Activated naive CD8-positive, alpha-beta T cell treated with anti-CD3 and anti-CD28 coated beads for 36 hours (primary cell): ENCODE measurements at regions not wholly inside any gene's neighbourhood (a gene's known extent, or its start where the extent isn't known, plus 50 kb on each side); places are given as distances from the start of the nearest gene placed in this dataset.

Experiments
- DNase-seq: peaks from one replicate; pipeline ENCODE4 v3.0.0; 2021
- H3K27ac Mint-ChIP-seq: one replicate; pipeline ENCODE4 v1.8.0; 2022; ENCODE audit warnings: mild to moderate bottlenecking, moderate library complexity, mixed read lengths
- H3K27me3 Mint-ChIP-seq: one replicate; pipeline ENCODE4 v1.8.0; 2022; ENCODE audit warnings: mild to moderate bottlenecking, mixed read lengths
- H3K36me3 Mint-ChIP-seq: one replicate; pipeline ENCODE4 v1.8.0; 2021; ENCODE audit warnings: mild to moderate bottlenecking, mixed read lengths
- H3K4me1 Mint-ChIP-seq: one replicate; pipeline ENCODE4 v1.8.0; 2021; ENCODE audit warnings: mixed read lengths
- H3K4me3 Mint-ChIP-seq: one replicate; pipeline ENCODE4 v1.8.0; 2022; ENCODE audit warnings: mild to moderate bottlenecking, moderate library complexity, mixed read lengths
- H3K9me3 Mint-ChIP-seq: one replicate; pipeline ENCODE4 v1.8.0; 2022; ENCODE audit warnings: mixed read lengths

GRCh38 chr5:97531549-97531948 lies 348.5 kb upstream of the RIOK2 start:
- H3K4me3 Mint-ChIP-seq: no peak overlapping the region
- peaks cover 6% of the 10 kb centered on the region for H3K27me3 Mint-ChIP-seq
- H3K27ac Mint-ChIP-seq: no peak overlapping the region
- H3K9me3 Mint-ChIP-seq: no peaks in the 10 kb centered on the region
- H3K36me3 Mint-ChIP-seq: no peaks in the 10 kb centered on the region
- no peak for DNase-seq
- no peaks in the 10 kb centered on the region for H3K4me1 Mint-ChIP-seq

- DNase-seq: no peak
- H3K9me3 Mint-ChIP-seq: no peaks in the 10 kb centered on the region
- no peaks in the 10 kb centered on the region for H3K36me3 Mint-ChIP-seq
- H3K27ac Mint-ChIP-seq: no peak overlapping the region
- H3K4me3 Mint-ChIP-seq: no peak overlapping the region
- H3K27me3 Mint-ChIP-seq: peaks cover 9% of the 10 kb centered on the region
- H3K4me1 Mint-ChIP-seq: no peaks in the 10 kb centered on the region
Measured at GRCh38 chr5:97534166-97534565, 351.1 kb upstream of the RIOK2 start.

DNA sequence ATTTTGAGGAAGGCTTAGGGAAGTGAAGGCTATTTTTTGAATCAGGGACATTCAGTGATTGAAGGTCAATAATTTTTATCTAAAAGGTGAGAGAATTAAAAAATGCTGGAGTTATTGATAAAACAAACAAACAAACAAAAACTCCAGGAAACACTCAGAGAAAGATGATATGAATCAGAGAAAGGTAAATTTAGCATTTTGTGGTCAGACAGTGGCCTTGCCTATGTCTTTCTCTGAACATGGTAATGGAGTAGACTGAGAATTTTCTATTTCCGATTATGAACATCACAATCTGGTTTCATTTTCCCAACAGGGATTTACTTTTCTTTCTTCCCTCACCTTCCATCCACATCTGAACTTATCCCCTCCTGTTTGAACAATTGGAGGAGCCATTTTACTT lies 353.6 kb upstream of the RIOK2 start:
- H3K4me1 Mint-ChIP-seq: no peaks in the 10 kb centered on the region
- no peak overlapping the region for H3K27ac Mint-ChIP-seq
- H3K9me3 Mint-ChIP-seq: no peaks in the 10 kb centered on the region
- peaks cover 10% of the 10 kb centered on the region for H3K27me3 Mint-ChIP-seq
- no peak for DNase-seq
- H3K4me3 Mint-ChIP-seq: no peak overlapping the region
- no peaks in the 10 kb centered on the region for H3K36me3 Mint-ChIP-seq

- Mint-ChIP-seq H3K4me1 (no peaks in the 10 kb centered on the region), H3K36me3 (no peaks in the 10 kb centered on the region), H3K27me3 (peaks cover 10% of the 10 kb centered on the region), H3K9me3 (no peaks in the 10 kb centered on the region), H3K4me3 (no peak overlapping the region), H3K27ac (no peak overlapping the region)
- DNase-seq: no peak
Measured at GRCh38 chr5:97538912-97539311, 355.9 kb upstream of the RIOK2 start.

DNA sequence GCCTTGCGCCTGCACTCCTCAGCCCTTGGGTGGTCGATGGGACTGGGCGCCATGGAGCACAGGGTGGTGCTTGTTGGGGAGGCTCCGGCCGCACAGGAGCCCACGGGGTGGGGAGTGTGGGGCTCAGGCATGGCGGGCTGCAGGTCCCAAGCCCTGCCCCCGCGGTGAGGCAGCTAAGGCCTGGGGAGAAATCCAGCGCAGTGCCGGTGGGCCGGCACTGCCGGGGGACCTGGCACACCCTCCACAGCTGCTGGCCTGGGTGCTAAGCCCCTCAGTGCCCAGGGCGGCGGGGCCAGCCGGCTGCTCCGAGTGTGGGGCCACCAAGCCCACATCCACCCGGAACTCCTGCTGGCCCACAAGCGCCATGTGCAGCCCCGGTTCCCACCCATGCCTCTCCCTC lies 358.8 kb upstream of the RIOK2 start:
- Mint-ChIP-seq H3K27ac (no peak overlapping the region), H3K9me3 (no peaks in the 10 kb centered on the region), H3K27me3 (peaks cover 10% of the 10 kb centered on the region), H3K4me1 (peaks cover 13% of the 10 kb centered on the region), H3K4me3 (no peak overlapping the region), H3K36me3 (no peaks in the 10 kb centered on the region)
- no peak for DNase-seq

DNA sequence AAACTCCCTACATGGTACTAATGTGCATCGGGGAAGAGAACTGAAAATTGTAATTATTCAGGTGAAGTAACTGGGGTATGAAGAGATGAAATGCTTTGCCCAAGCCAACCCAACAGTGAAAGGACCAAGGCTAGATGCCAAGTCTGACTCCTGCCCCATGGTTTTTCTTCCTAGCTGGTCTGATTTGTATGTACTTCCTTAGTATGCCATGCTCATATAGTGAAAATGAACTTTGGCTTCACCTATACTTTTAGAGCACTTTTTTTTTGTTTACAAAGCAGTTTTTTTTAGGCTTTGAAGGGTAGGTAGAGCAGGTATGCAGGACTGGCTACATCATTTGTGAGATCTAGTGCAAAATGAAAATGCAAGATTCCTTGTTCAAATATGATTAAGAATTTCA lies 359.4 kb upstream of the RIOK2 start:
- Mint-ChIP-seq H3K9me3 (no peaks in the 10 kb centered on the region), H3K27ac (no peak overlapping the region), H3K4me3 (no peak overlapping the region), H3K36me3 (peaks cover 4% of the 10 kb centered on the region), H3K4me1 (peaks cover 19% of the 10 kb centered on the region), H3K27me3 (peaks cover 10% of the 10 kb centered on the region)
- no peak for DNase-seq

GRCh38 chr5:97543166-97543565 lies 360.1 kb upstream of the RIOK2 start:
- Mint-ChIP-seq H3K36me3 (peaks cover 6% of the 10 kb centered on the region), H3K4me1 (peaks cover 21% of the 10 kb centered on the region), H3K9me3 (no peaks in the 10 kb centered on the region), H3K4me3 (no peak overlapping the region), H3K27me3 (peaks cover 10% of the 10 kb centered on the region), H3K27ac (no peak overlapping the region)
- DNase-seq: no peak

GRCh38 chr5:97544240-97544639 lies 361.2 kb upstream of the RIOK2 start:
- peaks cover 7% of the 10 kb centered on the region for H3K27me3 Mint-ChIP-seq
- no peaks in the 10 kb centered on the region for H3K9me3 Mint-ChIP-seq
- peaks cover 29% of the 10 kb centered on the region for H3K4me1 Mint-ChIP-seq
- H3K4me3 Mint-ChIP-seq: no peak overlapping the region
- H3K27ac Mint-ChIP-seq: no peak overlapping the region
- DNase-seq: no peak
- peaks cover 6% of the 10 kb centered on the region for H3K36me3 Mint-ChIP-seq

DNA sequence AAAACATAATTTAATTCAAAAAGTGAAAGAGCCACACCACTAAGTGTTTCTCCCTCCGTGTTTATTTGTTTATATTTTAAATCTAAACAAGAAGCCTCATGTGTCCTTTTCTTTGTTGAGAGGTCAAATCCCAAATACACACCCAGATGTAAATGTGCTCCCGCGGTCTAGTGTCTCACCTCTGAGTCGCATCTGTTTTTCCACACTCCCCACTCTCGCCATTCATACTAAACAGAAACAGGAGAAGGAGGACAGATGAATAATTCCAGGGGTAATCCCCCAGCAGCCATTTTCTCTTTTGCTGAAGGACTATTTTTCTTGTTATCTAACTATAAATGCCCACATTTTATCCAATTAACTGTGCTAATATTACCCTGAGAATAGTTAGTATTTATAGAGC lies 361.6 kb upstream of the RIOK2 start:
- Mint-ChIP-seq H3K36me3 (peaks cover 6% of the 10 kb centered on the region), H3K4me1 (peaks cover 29% of the 10 kb centered on the region), H3K27me3 (peaks cover 4% of the 10 kb centered on the region), H3K4me3 (no peak overlapping the region), H3K9me3 (no peaks in the 10 kb centered on the region), H3K27ac (no peak overlapping the region)
- DNase-seq: no peak

DNA sequence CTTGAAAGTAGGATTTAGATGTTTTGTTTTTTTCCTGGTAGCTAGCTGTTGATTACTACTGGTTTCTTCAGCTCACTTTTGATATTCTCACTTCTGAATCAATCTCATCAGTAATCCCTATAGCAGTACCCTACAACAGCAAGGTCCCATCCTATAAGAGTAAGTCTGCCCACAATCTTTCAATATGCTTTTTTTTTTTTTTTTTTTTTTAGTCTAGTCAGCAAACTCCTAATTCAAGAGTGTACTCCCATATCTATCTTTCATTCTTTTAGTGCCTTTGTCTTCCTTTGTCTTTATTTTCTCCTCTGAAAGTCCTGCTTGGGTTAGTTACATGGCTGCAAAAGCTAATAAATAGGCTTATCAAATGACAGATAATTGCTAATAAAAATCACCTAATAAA lies 362.4 kb upstream of the RIOK2 start:
- DNase-seq: no peak
- Mint-ChIP-seq H3K36me3 (peaks cover 6% of the 10 kb centered on the region), H3K4me1 (peaks cover 31% of the 10 kb centered on the region), H3K27ac (no peak overlapping the region), H3K27me3 (peaks cover 4% of the 10 kb centered on the region), H3K9me3 (no peaks in the 10 kb centered on the region), H3K4me3 (no peak overlapping the region)

GRCh38 chr5:97545886-97546535 lies 363.0 kb upstream of the RIOK2 start:
- Mint-ChIP-seq H3K27me3 (peaks cover 4% of the 10 kb centered on the region), H3K27ac (no peak overlapping the region), H3K9me3 (no peaks in the 10 kb centered on the region), H3K4me1 (peaks cover 31% of the 10 kb centered on the region), H3K36me3 (peaks cover 6% of the 10 kb centered on the region), H3K4me3 (no peak overlapping the region)
- no peak for DNase-seq

- no peak for DNase-seq
- peak overlapping the region; percentile 7 for H3K27ac Mint-ChIP-seq
- no peaks in the 10 kb centered on the region for H3K9me3 Mint-ChIP-seq
- H3K4me1 Mint-ChIP-seq: peaks cover 31% of the 10 kb centered on the region
- peaks cover 11% of the 10 kb centered on the region for H3K27me3 Mint-ChIP-seq
- peaks cover 8% of the 10 kb centered on the region for H3K36me3 Mint-ChIP-seq
- no peak overlapping the region for H3K4me3 Mint-ChIP-seq
Measured at GRCh38 chr5:97547430-97547829, 364.4 kb upstream of the RIOK2 start.

GRCh38 chr5:97547999-97548738 lies 365.1 kb upstream of the RIOK2 start:
- peak; percentile 6 for DNase-seq
- H3K36me3 Mint-ChIP-seq: peaks cover 8% of the 10 kb centered on the region
- peak overlapping the region; percentile 74 for H3K27ac Mint-ChIP-seq
- no peak overlapping the region for H3K4me3 Mint-ChIP-seq
- H3K9me3 Mint-ChIP-seq: no peaks in the 10 kb centered on the region
- H3K27me3 Mint-ChIP-seq: peaks cover 11% of the 10 kb centered on the region
- H3K4me1 Mint-ChIP-seq: peaks cover 31% of the 10 kb centered on the region

DNA sequence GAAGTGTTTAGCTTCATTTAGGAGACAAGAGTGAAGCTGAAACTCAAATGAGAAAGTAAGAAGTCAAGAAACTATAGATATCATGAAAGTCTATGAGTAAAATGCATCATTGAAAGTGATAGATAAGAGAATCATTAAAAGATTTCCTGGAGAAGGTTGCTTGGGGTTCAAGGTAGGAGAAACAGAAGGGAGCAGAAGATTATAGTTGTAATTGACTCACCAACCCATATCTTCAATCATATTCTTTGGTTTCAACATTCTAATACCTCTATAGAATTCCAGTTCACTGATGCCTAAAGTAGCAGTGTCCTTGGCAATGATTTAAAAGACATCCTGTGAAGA lies 365.7 kb upstream of the RIOK2 start:
- peak overlapping the region; percentile 3 for H3K4me3 Mint-ChIP-seq
- no peak for DNase-seq
- H3K9me3 Mint-ChIP-seq: no peaks in the 10 kb centered on the region
- H3K27me3 Mint-ChIP-seq: peaks cover 11% of the 10 kb centered on the region
- H3K27ac Mint-ChIP-seq: peak overlapping the region; percentile 74
- peaks cover 8% of the 10 kb centered on the region for H3K36me3 Mint-ChIP-seq
- peaks cover 31% of the 10 kb centered on the region for H3K4me1 Mint-ChIP-seq

DNA sequence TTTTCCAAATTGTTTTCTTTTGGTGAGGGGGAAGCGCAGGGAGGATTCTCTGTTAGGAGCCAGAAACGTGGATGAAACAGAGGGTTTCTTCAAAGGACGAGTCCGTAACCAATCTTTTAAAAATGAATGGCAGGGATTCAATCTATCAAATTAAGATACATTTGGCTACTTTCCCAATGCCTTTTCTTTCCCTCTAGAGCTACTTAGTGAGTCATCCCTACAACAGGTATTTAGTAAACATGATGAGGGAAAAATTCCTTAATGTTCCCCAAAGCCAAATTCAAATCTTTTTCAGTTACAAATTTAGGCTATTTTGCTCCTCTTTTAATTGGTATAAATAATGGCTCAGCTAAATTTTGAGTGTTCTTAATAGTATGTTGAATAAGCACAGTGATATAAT lies 366.4 kb upstream of the RIOK2 start:
- H3K4me3 Mint-ChIP-seq: no peak overlapping the region
- peaks cover 11% of the 10 kb centered on the region for H3K27me3 Mint-ChIP-seq
- no peaks in the 10 kb centered on the region for H3K9me3 Mint-ChIP-seq
- no peak for DNase-seq
- H3K4me1 Mint-ChIP-seq: peaks cover 26% of the 10 kb centered on the region
- H3K27ac Mint-ChIP-seq: no peak overlapping the region
- peaks cover 8% of the 10 kb centered on the region for H3K36me3 Mint-ChIP-seq

- Mint-ChIP-seq H3K9me3 (no peaks in the 10 kb centered on the region), H3K4me3 (no peak overlapping the region), H3K27ac (no peak overlapping the region), H3K4me1 (peaks cover 21% of the 10 kb centered on the region), H3K27me3 (peaks cover 7% of the 10 kb centered on the region), H3K36me3 (peaks cover 8% of the 10 kb centered on the region)
- no peak for DNase-seq
Measured at GRCh38 chr5:97550164-97550563, 367.1 kb upstream of the RIOK2 start.
